T-cell (primary cell): ENCODE measurements at regions not wholly inside any gene's neighbourhood (a gene's known extent, or its start where the extent isn't known, plus 50 kb on each side); places are given as distances from the start of the nearest gene placed in this dataset.

Source experiments
- ATAC-seq, 4 experiments: fragments of 200-7000 bp in 3 of 4; fragments of 150-1000 bp in 1 of 4; cut with Tn5 transposase; replicated peaks in 1 of 4; 1 replicate in 3 of 4; 2 replicates in 1 of 4; pipeline ENCODE4 v1.10.0; 2021; ENCODE audit warnings: moderate library complexity in 3 of 4, mild to moderate bottlenecking in 2 of 4, moderate number of reproducible peaks in 1 of 4
- CTCF ChIA-PET, 2 donors: fragments of 300-600 bp; sonication (Branson Sonifier 250); formaldehyde crosslinking; loops; one replicate each; lab custom pipeline; 2022; ENCODE audit warnings: antibody characterized with exemption in 2 of 2; lab: Charles Lee
- POLR2A ChIA-PET, 2 donors: fragments of 300-600 bp; sonication (Branson Sonifier 250); formaldehyde crosslinking; loops; one replicate each; lab custom pipeline; 2022; ENCODE audit warnings: antibody characterized with exemption in 2 of 2; lab: Charles Lee
- DNase-seq, 35 experiments: peaks; one replicate each; pipeline versions ENCODE4 v3.0.0 to v3.0.0-alpha.2; 2013 to 2023
- H3K27ac ChIP-seq: one replicate; pipeline ENCODE4 v1.5.1; 2013; ENCODE audit warnings: low read length
- H3K27me3 ChIP-seq, 2 experiments: replicated peaks in 1 of 2; 1 replicate in 1 of 2; 2 replicates in 1 of 2; pipeline versions ENCODE4 v1.6.1 to v1.7.0; 2013; ENCODE audit warnings: low read length in 1 of 2, mixed read lengths in 1 of 2; ENCODE audit not compliant: control insufficient read depth in 2 of 2, insufficient read depth in 2 of 2; ENCODE audit errors: extremely low read depth in 1 of 2
- H3K36me3 ChIP-seq, 2 donors: 1 replicate in 1 of 2; 2 replicates in 1 of 2; pipeline versions ENCODE4 v1.6.1 to v1.7.0; 2013; ENCODE audit warnings: low read length in 1 of 2; ENCODE audit not compliant: control insufficient read depth in 2 of 2, insufficient read depth in 1 of 2; ENCODE audit errors: extremely low read depth in 1 of 2
- H3K4me1 ChIP-seq, 2 experiments: 1 replicate in 1 of 2; 2 replicates in 1 of 2; pipeline versions ENCODE4 v1.6.1 to v1.7.0; 2013; ENCODE audit warnings: low read length in 2 of 2, mixed read lengths in 1 of 2; ENCODE audit not compliant: insufficient read depth in 2 of 2, control insufficient read depth in 1 of 2; ENCODE audit errors: extremely low read depth in 1 of 2
- H3K4me3 ChIP-seq, 2 donors: 1 replicate in 1 of 2; 2 replicates in 1 of 2; pipeline versions ENCODE4 v1.5.1 to v1.7.0; 2013; ENCODE audit warnings: mild to moderate bottlenecking in 2 of 2, low read length in 1 of 2, moderate library complexity in 1 of 2; ENCODE audit not compliant: control insufficient read depth in 1 of 2; ENCODE audit errors: extremely low read depth in 1 of 2
- H3K9me3 ChIP-seq: 2 replicates; pipeline ENCODE4 v1.7.0; 2013
- H3K27ac Mint-ChIP-seq, 2 donors: one replicate each; pipeline ENCODE4 v1.8.0; 2020 to 2021; ENCODE audit warnings: mild to moderate bottlenecking in 2 of 2, mixed read lengths in 2 of 2
- H3K27me3 Mint-ChIP-seq, 2 donors: one replicate each; pipeline ENCODE4 v1.8.0; 2021 to 2022; ENCODE audit warnings: mixed read lengths in 2 of 2
- H3K36me3 Mint-ChIP-seq: one replicate; pipeline ENCODE4 v1.8.0; 2021; ENCODE audit warnings: mixed read lengths
- H3K4me1 Mint-ChIP-seq, 3 donors: one replicate each; pipeline ENCODE4 v1.8.0; 2020 to 2022; ENCODE audit warnings: mixed read lengths in 3 of 3, mild to moderate bottlenecking in 1 of 3
- H3K4me3 Mint-ChIP-seq, 3 donors: one replicate each; pipeline ENCODE4 v1.8.0; 2020 to 2022; ENCODE audit warnings: mild to moderate bottlenecking in 3 of 3, mixed read lengths in 3 of 3, moderate library complexity in 3 of 3
- H3K9me3 Mint-ChIP-seq, 3 donors: one replicate each; pipeline ENCODE4 v1.8.0; 2020 to 2022; ENCODE audit warnings: mixed read lengths in 3 of 3
- WGBS: methylation state at CpG from one replicate; pipeline ENCODE4 v1.1.5; 2013; ENCODE audit warnings: missing lambda C conversion rate; ENCODE audit not compliant: insufficient coverage; 5-methylcytosine and 5-hydroxymethylcytosine counted together

GRCh38 chr6:77334093-77334492, 129.2 kb downstream of the HTR1B start:
- H3K36me3 ChIP-seq = no peaks in the 10 kb centered on the region
- 71% methylated on average over 3 of the region's 3 CpGs for WGBS
- no peak overlapping the region for H3K27ac ChIP-seq
- no peak for DNase-seq
- H3K27me3 ChIP-seq = no peaks in the 10 kb centered on the region
- H3K4me3 ChIP-seq = no peak overlapping the region
- ATAC-seq = no peak
- CTCF ChIA-PET = no interaction called here
- peaks cover 2 to 18% (median 8%) of the 10 kb centered on the region in 3 donors for H3K9me3 Mint-ChIP-seq
- H3K9me3 ChIP-seq = no peaks in the 10 kb centered on the region
- no peaks in the 10 kb centered on the region for H3K36me3 Mint-ChIP-seq
- H3K4me3 Mint-ChIP-seq = no peak overlapping the region
- no peaks in the 10 kb centered on the region for H3K4me1 ChIP-seq
- H3K4me1 Mint-ChIP-seq = no peaks in the 10 kb centered on the region
- H3K27ac Mint-ChIP-seq = no peak overlapping the region
- POLR2A ChIA-PET = no interaction called here
- no peaks in the 10 kb centered on the region for H3K27me3 Mint-ChIP-seq

GRCh38 chr6:77332915-77333623, 130.2 kb downstream of the HTR1B start:
- ChIA-PET POLR2A (interaction anchor here in 1 of 2 donors (0.5 kb wide), 1 partner anchor 457 kb away, joined by 4 read pairs; no protein-coding TSS in a partner anchor), CTCF (no interaction called here)
- no peaks in the 10 kb centered on the region for H3K27me3 Mint-ChIP-seq
- no peaks in the 10 kb centered on the region for H3K4me1 ChIP-seq
- H3K9me3 Mint-ChIP-seq = peaks cover 2 to 18% (median 8%) of the 10 kb centered on the region in 3 donors
- H3K27ac ChIP-seq = no peak overlapping the region
- H3K27ac Mint-ChIP-seq = no peak overlapping the region
- no peaks in the 10 kb centered on the region for H3K27me3 ChIP-seq
- H3K36me3 Mint-ChIP-seq = no peaks in the 10 kb centered on the region
- ATAC-seq (no peak), DNase-seq (no peak)
- H3K4me3 Mint-ChIP-seq = no peak overlapping the region
- no peaks in the 10 kb centered on the region for H3K9me3 ChIP-seq
- peak overlapping the region in 1 of 2 donors; percentile 10 for H3K4me3 ChIP-seq
- H3K4me1 Mint-ChIP-seq = no peaks in the 10 kb centered on the region
- H3K36me3 ChIP-seq = no peaks in the 10 kb centered on the region
- 91% methylated on average over 14 of the region's 15 CpGs for WGBS

GRCh38 chr6:77326711-77327110, 136.6 kb downstream of the HTR1B start:
- Histone ChIP-seq H3K36me3 (no peaks in the 10 kb centered on the region), H3K27me3 (no peaks in the 10 kb centered on the region), H3K9me3 (no peaks in the 10 kb centered on the region), H3K4me1 (no peaks in the 10 kb centered on the region), H3K4me3 (no peak overlapping the region), H3K27ac (no peak overlapping the region)
- Mint-ChIP-seq H3K4me1 (no peaks in the 10 kb centered on the region), H3K36me3 (no peaks in the 10 kb centered on the region), H3K27me3 (no peaks in the 10 kb centered on the region), H3K27ac (no peak overlapping the region), H3K4me3 (no peak overlapping the region), H3K9me3 (peaks cover 10 to 17% (median 14%) of the 10 kb centered on the region in 3 donors)
- DNase-seq (no peak), ATAC-seq (no peak)
- ChIA-PET CTCF (no interaction called here), POLR2A (no interaction called here)
- WGBS = 64% methylated on average over 2 of the region's 3 CpGs

DNA sequence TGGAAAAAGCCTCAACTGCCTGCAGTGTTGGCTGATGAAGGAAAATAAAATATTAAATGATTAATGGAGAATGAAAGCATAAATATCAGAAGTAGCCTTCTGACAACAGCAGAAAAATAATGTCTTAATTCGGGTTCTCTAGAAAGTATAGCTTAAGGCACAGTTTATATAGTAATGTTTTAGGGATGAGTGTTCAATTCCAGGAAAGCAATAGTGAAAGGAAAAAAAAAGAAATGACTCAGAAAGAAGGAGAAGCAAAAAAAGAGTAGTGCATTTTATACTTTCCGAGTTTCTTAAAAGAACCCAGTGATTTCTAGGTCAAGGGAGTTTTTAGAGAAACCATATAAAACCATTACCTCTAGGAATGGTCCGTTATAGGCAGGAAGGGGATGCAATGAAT, 137.3 kb downstream of the HTR1B start:
- H3K4me3 Mint-ChIP-seq = no peak overlapping the region

DNA sequence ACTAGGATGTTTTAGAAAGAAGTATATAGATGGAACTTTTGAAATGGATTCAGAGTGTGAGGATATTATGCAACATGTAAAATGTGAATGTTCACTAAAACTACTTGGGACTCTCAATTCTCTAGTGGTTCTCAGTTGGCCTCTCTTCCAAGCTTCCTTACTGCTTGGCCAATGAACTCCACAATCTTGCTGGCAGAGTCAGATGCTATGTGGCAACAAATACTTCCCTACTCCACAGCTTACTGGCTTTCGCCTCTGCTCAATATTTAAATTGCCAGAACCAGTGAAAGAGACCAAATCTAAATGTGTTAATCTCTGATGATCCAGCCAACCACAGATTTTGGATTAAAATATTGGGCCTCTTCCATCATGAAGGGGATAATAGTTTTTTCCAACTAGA, 138.4 kb downstream of the HTR1B start:
- Histone ChIP-seq H3K27ac (no peak overlapping the region), H3K4me1 (no peaks in the 10 kb centered on the region), H3K27me3 (no peaks in the 10 kb centered on the region), H3K36me3 (no peaks in the 10 kb centered on the region), H3K9me3 (no peaks in the 10 kb centered on the region), H3K4me3 (no peak overlapping the region)
- ATAC-seq = no peak
- no CpG with 5 or more reads among the region's 1 CpG for WGBS
- H3K4me1 Mint-ChIP-seq = no peaks in the 10 kb centered on the region
- no peaks in the 10 kb centered on the region for H3K36me3 Mint-ChIP-seq
- peaks cover 14 to 17% (median 14%) of the 10 kb centered on the region in 3 donors for H3K9me3 Mint-ChIP-seq
- no peak overlapping the region for H3K4me3 Mint-ChIP-seq
- no peaks in the 10 kb centered on the region for H3K27me3 Mint-ChIP-seq
- POLR2A ChIA-PET = no interaction called here
- CTCF ChIA-PET = no interaction called here
- DNase-seq = no peak
- no peak overlapping the region for H3K27ac Mint-ChIP-seq

More for the DNA sequence above, 137.3 kb downstream of the HTR1B start:
- no peak for DNase-seq
- H3K36me3 ChIP-seq = no peaks in the 10 kb centered on the region
- no CpG with 5 or more reads among the region's 3 CpGs for whole genome bisulfite sequencing
- no peaks in the 10 kb centered on the region for H3K9me3 ChIP-seq
- ChIA-PET POLR2A (no interaction called here), CTCF (no interaction called here)
- peaks cover 14 to 17% (median 14%) of the 10 kb centered on the region in 3 donors for H3K9me3 Mint-ChIP-seq
- no peaks in the 10 kb centered on the region for H3K4me1 Mint-ChIP-seq
- H3K27me3 Mint-ChIP-seq = no peaks in the 10 kb centered on the region
- no peaks in the 10 kb centered on the region for H3K27me3 ChIP-seq
- ATAC-seq = no peak
- H3K27ac ChIP-seq = no peak overlapping the region
- H3K27ac Mint-ChIP-seq = no peak overlapping the region
- no peaks in the 10 kb centered on the region for H3K36me3 Mint-ChIP-seq
- no peak overlapping the region for H3K4me3 ChIP-seq
- no peaks in the 10 kb centered on the region for H3K4me1 ChIP-seq

DNA sequence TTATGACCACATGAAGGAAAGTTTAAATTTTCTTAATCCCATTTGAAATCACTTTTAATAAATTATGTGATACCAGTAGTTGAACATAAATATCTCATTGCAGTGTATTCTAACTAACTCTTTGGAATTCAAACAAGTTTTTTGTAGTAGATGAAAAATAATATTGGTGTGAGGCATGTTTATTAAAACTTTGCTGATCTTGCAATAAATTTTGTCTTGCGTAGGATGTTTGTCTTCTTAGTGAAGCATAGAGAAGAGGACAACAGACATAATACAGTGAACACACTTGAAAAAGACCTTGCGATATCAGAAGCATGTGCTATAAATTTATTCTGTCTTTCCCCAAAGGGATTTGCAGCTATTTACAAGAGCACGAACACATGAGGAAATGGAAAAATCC, 140.7 kb downstream of the HTR1B start:
- Mint-ChIP-seq H3K9me3 (peaks cover 17 to 22% (median 17%) of the 10 kb centered on the region in 3 donors), H3K4me3 (no peak overlapping the region), H3K4me1 (no peaks in the 10 kb centered on the region), H3K27me3 (no peaks in the 10 kb centered on the region), H3K27ac (no peak overlapping the region), H3K36me3 (no peaks in the 10 kb centered on the region)
- no peak overlapping the region for H3K4me3 ChIP-seq
- POLR2A ChIA-PET = no interaction called here
- CTCF ChIA-PET = no interaction called here
- no peaks in the 10 kb centered on the region for H3K36me3 ChIP-seq
- WGBS = no CpG with 5 or more reads among the region's 3 CpGs
- ATAC-seq (no peak), DNase-seq (no peak)
- no peaks in the 10 kb centered on the region for H3K4me1 ChIP-seq
- no peaks in the 10 kb centered on the region for H3K27me3 ChIP-seq
- H3K9me3 ChIP-seq = no peaks in the 10 kb centered on the region
- no peak overlapping the region for H3K27ac ChIP-seq
